K562 (cell line): ENCODE measurements at regions not wholly inside any gene's neighbourhood (a gene's known extent, or its start where the extent isn't known, plus 50 kb on each side); places are given as distances from the start of the nearest gene placed in this dataset.

Experiments used
- ATAC-seq: fragments of 200-7000 bp; cut with Tn5 transposase; 3 replicates; pipeline ENCODE4 v1.9.1; 2020; ENCODE audit warnings: moderate library complexity
- BruUV-seq: library from RNA; stranded (reverse); fragments of 400-500 nt; replicated peaks from 2 replicates; lab custom pipeline; 2021; lab: Mats Ljungman, UMichigan
- CTCF ChIA-PET: fragments of 300-600 bp; formaldehyde crosslinking; extraction: SDS; loops from one replicate; lab custom pipeline; 2021; ENCODE audit warnings: low intra/inter-chr PET ratio; lab: Yijun Ruan, JAX
- POLR2A ChIA-PET: fragments of 300-600, 350-650 bp; sonication (Branson Sonifier 250); formaldehyde crosslinking; extraction: SDS; loops from one replicate; lab custom pipeline; 2021; ENCODE audit warnings: antibody characterized with exemption, inconsistent platforms; lab: Yijun Ruan, JAX
- DNase-seq, 4 experiments: peaks; one replicate each; pipeline versions ENCODE4 v3.0.0 to v3.0.0-alpha.2; 2011 to 2018; ENCODE audit warnings: low spot score in 3 of 4, mixed read lengths in 3 of 4; ENCODE audit errors: extremely low read depth in 1 of 4
- FAIRE-seq: peaks from 2 replicates; lab custom pipeline; 2011; peaks lifted over from hg19 to GRCh38; lab: Jason Lieb, UNC
- H2AFZ ChIP-seq: 2 replicates; pipeline ENCODE4 v1.6.0; 2011; ENCODE audit warnings: low read depth, low read length, control low read depth, inconsistent platforms
- H3K27ac ChIP-seq: fragments of 200-600 bp; 3 replicates; pipeline ENCODE4 v1.8.0; 2011; ENCODE audit warnings: low read depth, mild to moderate bottlenecking, control low read depth, inconsistent platforms, low read length, moderate library complexity, mixed read lengths; ENCODE audit errors: extremely low read depth
- H3K27me3 ChIP-seq, 2 experiments: fragments of 300-600 bp in 1 of 2; 2 replicates in 1 of 2; 3 replicates in 1 of 2; pipeline versions ENCODE4 v1.6.0 to v1.8.0; 2011; ENCODE audit warnings: inconsistent platforms in 2 of 2, low read length in 2 of 2, mild to moderate bottlenecking in 1 of 2, mixed read lengths in 1 of 2, moderate library complexity in 1 of 2; ENCODE audit not compliant: control insufficient read depth in 2 of 2, insufficient read depth in 2 of 2
- H3K36me3 ChIP-seq: fragments of 300-600 bp; 3 replicates; pipeline ENCODE4 v1.8.0; 2011; ENCODE audit warnings: mild to moderate bottlenecking, low read length, inconsistent platforms; ENCODE audit not compliant: control insufficient read depth, insufficient read depth
- H3K4me1 ChIP-seq, 2 experiments: fragments of 200-600 bp in 1 of 2; replicated peaks in 1 of 2; 2 replicates in 1 of 2; 3 replicates in 1 of 2; pipeline versions ENCODE4 v1.5.1 to v1.8.0; 2011; ENCODE audit warnings: inconsistent platforms in 2 of 2, low read length in 2 of 2, mild to moderate bottlenecking in 1 of 2, mixed read lengths in 1 of 2, moderate library complexity in 1 of 2; ENCODE audit not compliant: control insufficient read depth in 2 of 2, insufficient read depth in 2 of 2
- H3K4me2 ChIP-seq: 2 replicates; pipeline ENCODE4 v1.6.1; 2011; ENCODE audit warnings: low read length, control low read depth, inconsistent platforms, mixed read lengths; ENCODE audit not compliant: insufficient read depth
- H3K4me3 ChIP-seq: fragments of 200-600 bp; sonication (generic), shearing (Covaris generic); 2 replicates; pipeline ENCODE4 v1.5.1; 2016; ENCODE audit warnings: control low read depth, inconsistent platforms
- H3K79me2 ChIP-seq: fragments of 200-600 bp; 3 replicates; pipeline ENCODE4 v1.8.0; 2011; ENCODE audit warnings: low read length, inconsistent platforms; ENCODE audit not compliant: control insufficient read depth, insufficient read depth
- H3K9ac ChIP-seq, 2 experiments: 2 replicates each; pipeline versions ENCODE4 v1.6.0 to v1.6.1; 2011; ENCODE audit warnings: low read depth in 2 of 2, low read length in 2 of 2, control low read depth in 1 of 2, inconsistent platforms in 1 of 2, mild to moderate bottlenecking in 1 of 2, mixed read lengths in 1 of 2; ENCODE audit not compliant: insufficient read depth in 1 of 2
- H3K9me1 ChIP-seq: one replicate; pipeline ENCODE4 v1.6.0; 2011; ENCODE audit warnings: inconsistent platforms, mild to moderate bottlenecking, low read length, moderate library complexity; ENCODE audit not compliant: control insufficient read depth, insufficient read depth
- H3K9me3 ChIP-seq: replicated peaks from 2 replicates; pipeline ENCODE4 v1.5.1; 2011; ENCODE audit warnings: low read depth, low read length, inconsistent platforms; ENCODE audit not compliant: control insufficient read depth, insufficient read depth
- H4K20me1 ChIP-seq: replicated peaks from 2 replicates; pipeline ENCODE4 v1.6.1; 2011; ENCODE audit warnings: low read length, inconsistent platforms, mixed read lengths; ENCODE audit not compliant: control insufficient read depth, insufficient read depth
- HDAC3 ChIP-seq: fragments of 450-650 bp; IDR thresholded peaks from 2 replicates; pipeline ENCODE4 v1.6.1; 2018; ENCODE audit warnings: borderline replicate concordance, mild to moderate bottlenecking, moderate library complexity; ENCODE audit not compliant: partially characterized antibody
- LCOR ChIP-seq: sonication (generic); formaldehyde crosslinking; IDR thresholded peaks from 2 replicates; pipeline ENCODE4 v1.8.0; 2022; ENCODE audit warnings: mild to moderate bottlenecking, missing genetic modification reagents
- NR4A1 ChIP-seq, 2 experiments: fragments of 250-450 bp in 1 of 2; fragments of 450-650 bp in 1 of 2; sonication (Bioruptor Pico) in 1 of 2; IDR thresholded peaks; 2 replicates each; pipeline versions ENCODE4 v1.4.0 to v1.6.1; 2016 to 2020; ENCODE audit warnings: mild to moderate bottlenecking in 2 of 2, missing compliant biosample characterization in 1 of 2, missing genetic modification characterization in 1 of 2, moderate library complexity in 1 of 2
- SPI1 ChIP-seq: IDR thresholded peaks from 2 replicates; pipeline ENCODE4 v1.6.1; 2011; ENCODE audit warnings: low read depth, low read length, control low read depth, borderline replicate concordance
- ZNF197 ChIP-seq: fragments of 200-800 bp; sonication (Bioruptor generic); IDR thresholded peaks from 2 replicates; pipeline ENCODE4 v1.6.1; 2016; ENCODE audit warnings: low read depth, missing genetic modification characterization, missing compliant biosample characterization
- ZNF324 ChIP-seq: fragments of 250-450 bp; sonication (Bioruptor Pico); IDR thresholded peaks from 2 replicates; pipeline ENCODE4 v1.4.0; 2020; ENCODE audit warnings: mild to moderate bottlenecking
- ZNF707 ChIP-seq: fragments of 250-450 bp; sonication (Bioruptor Pico); conservative IDR thresholded peaks from 2 replicates; pipeline ENCODE4 v1.8.0; 2022; ENCODE audit warnings: inconsistent platforms, mild to moderate bottlenecking, moderate library complexity
- WGBS: fragments of 100-300 bp; shearing (Covaris generic); methylation state at CpG from one replicate; pipeline ENCODE4 v1.1.6; 2016; ENCODE audit warnings: low coverage, mixed read lengths; ENCODE audit not compliant: insufficient coverage; ENCODE audit errors: missing lambda C conversion rate; 5-methylcytosine and 5-hydroxymethylcytosine counted together
- in situ Hi-C: fragments of 300-500 bp; cut with MboI; formaldehyde crosslinking; loops from 4 replicates; pipeline ENCODE4 v1.15.0; 2018; ENCODE audit warnings: inconsistent platforms, mixed read lengths
- intact Hi-C: fragments of 100-400 bp; cut with micrococcal nuclease; formaldehyde crosslinking; loops from 2 replicates; pipeline ENCODE4 v1.14.2; 2022
- TF ChIP-seq, protein P1 (sequence below): fragments of 200-600 bp; sonication (generic); IDR thresholded peaks from one replicate; pipeline ENCODE4 v1.6.1; 2012; ENCODE audit warnings: mild to moderate bottlenecking, low read depth, low read length, inconsistent platforms
- TF ChIP-seq, protein P2 (sequence below): fragments of 250-450 bp; sonication (Bioruptor Pico); IDR thresholded peaks from 2 replicates; pipeline ENCODE4 v1.5.0; 2021

DNA sequence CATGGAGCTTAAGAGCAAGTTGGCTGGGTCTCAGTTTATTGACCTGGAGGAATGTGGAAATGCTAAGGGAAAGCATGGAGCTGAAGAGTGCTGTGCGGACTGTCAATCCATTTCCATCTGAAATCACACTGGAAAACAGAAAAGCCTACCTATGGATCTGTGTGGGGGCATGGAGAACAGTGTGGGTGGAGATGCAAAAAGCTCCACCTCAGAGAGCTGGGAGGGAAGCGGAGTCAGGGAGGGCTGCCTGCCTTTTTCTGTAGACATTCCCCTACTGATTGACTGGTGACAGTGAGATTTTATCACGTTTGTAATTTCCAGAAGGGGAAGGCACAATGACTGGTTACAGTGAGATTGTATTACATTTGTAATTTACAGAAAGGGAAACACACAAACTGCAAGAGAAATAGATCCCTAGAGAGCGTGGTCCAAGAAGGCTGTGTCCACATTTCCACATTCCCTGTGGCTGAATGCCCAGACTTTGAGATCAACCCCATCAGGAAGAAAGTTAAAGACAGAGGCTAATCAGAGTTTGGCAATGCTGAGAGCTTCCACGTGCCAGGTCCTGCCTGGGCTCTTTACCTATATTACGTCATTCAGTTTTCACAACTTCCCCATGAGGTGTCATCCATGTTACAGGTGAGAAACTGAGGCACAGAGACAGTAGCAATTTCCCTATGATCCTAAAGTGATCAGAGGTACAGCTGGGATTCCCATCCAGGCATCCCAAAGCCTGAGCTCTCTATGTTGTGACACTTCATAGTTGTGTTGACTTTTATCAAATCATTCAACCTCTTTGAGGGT lies 67.7 kb upstream of the NSMCE3 start:
- ATAC-seq (no peak), DNase-seq (no peak), FAIRE-seq (no peak)
- Histone ChIP-seq H3K9me1 (no peaks in the 10 kb centered on the region), H3K27ac (no peak overlapping the region), H3K4me1 (no peaks in the 10 kb centered on the region; a peak in 1 of 5 replicates), H3K79me2 (no peaks in the 10 kb centered on the region), H3K9me3 (no peaks in the 10 kb centered on the region), H3K4me3 (no peak overlapping the region), H2AFZ (no peak overlapping the region), H4K20me1 (peaks cover 5% of the 10 kb centered on the region; the same call in 1 of the 2 replicates), H3K27me3 (peaks cover 14 to 43% of the 10 kb centered on the region in 2 experiments), H3K9ac (no peak overlapping the region), H3K4me2 (no peak overlapping the region), H3K36me3 (no peaks in the 10 kb centered on the region)
- in situ Hi-C loops = no loop called here
- no TSS peak for BruUV-seq
- ChIA-PET POLR2A (interaction anchor here (1.0 to 1.6 kb wide), 2 partner anchors 15 to 17 kb away, joined by 3 read pairs; no protein-coding TSS in a partner anchor), CTCF (no interaction called here)
- intact Hi-C loops = no loop called here
- 1% methylated on average over 6 of the region's 6 CpGs for WGBS
- TF ChIP-seq ZNF707 (no peak), ZNF197 (CRISPR knock-in tag) (no peak), ZNF324 (CRISPR knock-in tag) (no peak), SPI1 (no peak), NR4A1 (CRISPR knock-in tag; IDR thresholded peaks at IDR 0.05) (no peak), NR4A1 (tag; IDR thresholded peaks at IDR 0.05) (no peak), LCOR (no peak), HDAC3 (no peak)
- TF ChIP-seq, protein P1, sequence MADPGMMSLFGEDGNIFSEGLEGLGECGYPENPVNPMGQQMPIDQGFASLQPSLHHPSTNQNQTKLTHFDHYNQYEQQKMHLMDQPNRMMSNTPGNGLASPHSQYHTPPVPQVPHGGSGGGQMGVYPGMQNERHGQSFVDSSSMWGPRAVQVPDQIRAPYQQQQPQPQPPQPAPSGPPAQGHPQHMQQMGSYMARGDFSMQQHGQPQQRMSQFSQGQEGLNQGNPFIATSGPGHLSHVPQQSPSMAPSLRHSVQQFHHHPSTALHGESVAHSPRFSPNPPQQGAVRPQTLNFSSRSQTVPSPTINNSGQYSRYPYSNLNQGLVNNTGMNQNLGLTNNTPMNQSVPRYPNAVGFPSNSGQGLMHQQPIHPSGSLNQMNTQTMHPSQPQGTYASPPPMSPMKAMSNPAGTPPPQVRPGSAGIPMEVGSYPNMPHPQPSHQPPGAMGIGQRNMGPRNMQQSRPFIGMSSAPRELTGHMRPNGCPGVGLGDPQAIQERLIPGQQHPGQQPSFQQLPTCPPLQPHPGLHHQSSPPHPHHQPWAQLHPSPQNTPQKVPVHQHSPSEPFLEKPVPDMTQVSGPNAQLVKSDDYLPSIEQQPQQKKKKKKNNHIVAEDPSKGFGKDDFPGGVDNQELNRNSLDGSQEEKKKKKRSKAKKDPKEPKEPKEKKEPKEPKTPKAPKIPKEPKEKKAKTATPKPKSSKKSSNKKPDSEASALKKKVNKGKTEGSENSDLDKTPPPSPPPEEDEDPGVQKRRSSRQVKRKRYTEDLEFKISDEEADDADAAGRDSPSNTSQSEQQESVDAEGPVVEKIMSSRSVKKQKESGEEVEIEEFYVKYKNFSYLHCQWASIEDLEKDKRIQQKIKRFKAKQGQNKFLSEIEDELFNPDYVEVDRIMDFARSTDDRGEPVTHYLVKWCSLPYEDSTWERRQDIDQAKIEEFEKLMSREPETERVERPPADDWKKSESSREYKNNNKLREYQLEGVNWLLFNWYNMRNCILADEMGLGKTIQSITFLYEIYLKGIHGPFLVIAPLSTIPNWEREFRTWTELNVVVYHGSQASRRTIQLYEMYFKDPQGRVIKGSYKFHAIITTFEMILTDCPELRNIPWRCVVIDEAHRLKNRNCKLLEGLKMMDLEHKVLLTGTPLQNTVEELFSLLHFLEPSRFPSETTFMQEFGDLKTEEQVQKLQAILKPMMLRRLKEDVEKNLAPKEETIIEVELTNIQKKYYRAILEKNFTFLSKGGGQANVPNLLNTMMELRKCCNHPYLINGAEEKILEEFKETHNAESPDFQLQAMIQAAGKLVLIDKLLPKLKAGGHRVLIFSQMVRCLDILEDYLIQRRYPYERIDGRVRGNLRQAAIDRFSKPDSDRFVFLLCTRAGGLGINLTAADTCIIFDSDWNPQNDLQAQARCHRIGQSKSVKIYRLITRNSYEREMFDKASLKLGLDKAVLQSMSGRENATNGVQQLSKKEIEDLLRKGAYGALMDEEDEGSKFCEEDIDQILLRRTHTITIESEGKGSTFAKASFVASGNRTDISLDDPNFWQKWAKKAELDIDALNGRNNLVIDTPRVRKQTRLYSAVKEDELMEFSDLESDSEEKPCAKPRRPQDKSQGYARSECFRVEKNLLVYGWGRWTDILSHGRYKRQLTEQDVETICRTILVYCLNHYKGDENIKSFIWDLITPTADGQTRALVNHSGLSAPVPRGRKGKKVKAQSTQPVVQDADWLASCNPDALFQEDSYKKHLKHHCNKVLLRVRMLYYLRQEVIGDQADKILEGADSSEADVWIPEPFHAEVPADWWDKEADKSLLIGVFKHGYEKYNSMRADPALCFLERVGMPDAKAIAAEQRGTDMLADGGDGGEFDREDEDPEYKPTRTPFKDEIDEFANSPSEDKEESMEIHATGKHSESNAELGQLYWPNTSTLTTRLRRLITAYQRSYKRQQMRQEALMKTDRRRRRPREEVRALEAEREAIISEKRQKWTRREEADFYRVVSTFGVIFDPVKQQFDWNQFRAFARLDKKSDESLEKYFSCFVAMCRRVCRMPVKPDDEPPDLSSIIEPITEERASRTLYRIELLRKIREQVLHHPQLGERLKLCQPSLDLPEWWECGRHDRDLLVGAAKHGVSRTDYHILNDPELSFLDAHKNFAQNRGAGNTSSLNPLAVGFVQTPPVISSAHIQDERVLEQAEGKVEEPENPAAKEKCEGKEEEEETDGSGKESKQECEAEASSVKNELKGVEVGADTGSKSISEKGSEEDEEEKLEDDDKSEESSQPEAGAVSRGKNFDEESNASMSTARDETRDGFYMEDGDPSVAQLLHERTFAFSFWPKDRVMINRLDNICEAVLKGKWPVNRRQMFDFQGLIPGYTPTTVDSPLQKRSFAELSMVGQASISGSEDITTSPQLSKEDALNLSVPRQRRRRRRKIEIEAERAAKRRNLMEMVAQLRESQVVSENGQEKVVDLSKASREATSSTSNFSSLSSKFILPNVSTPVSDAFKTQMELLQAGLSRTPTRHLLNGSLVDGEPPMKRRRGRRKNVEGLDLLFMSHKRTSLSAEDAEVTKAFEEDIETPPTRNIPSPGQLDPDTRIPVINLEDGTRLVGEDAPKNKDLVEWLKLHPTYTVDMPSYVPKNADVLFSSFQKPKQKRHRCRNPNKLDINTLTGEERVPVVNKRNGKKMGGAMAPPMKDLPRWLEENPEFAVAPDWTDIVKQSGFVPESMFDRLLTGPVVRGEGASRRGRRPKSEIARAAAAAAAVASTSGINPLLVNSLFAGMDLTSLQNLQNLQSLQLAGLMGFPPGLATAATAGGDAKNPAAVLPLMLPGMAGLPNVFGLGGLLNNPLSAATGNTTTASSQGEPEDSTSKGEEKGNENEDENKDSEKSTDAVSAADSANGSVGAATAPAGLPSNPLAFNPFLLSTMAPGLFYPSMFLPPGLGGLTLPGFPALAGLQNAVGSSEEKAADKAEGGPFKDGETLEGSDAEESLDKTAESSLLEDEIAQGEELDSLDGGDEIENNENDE = no peak
- TF ChIP-seq, protein P2, sequence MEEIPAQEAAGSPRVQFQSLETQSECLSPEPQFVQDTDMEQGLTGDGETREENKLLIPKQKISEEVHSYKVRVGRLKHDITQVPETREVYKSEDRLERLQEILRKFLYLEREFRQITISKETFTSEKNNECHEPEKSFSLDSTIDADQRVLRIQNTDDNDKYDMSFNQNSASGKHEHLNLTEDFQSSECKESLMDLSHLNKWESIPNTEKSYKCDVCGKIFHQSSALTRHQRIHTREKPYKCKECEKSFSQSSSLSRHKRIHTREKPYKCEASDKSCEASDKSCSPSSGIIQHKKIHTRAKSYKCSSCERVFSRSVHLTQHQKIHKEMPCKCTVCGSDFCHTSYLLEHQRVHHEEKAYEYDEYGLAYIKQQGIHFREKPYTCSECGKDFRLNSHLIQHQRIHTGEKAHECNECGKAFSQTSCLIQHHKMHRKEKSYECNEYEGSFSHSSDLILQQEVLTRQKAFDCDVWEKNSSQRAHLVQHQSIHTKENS (CRISPR knock-in tag) = no peak
